HG03097 (cell line): ENCODE measurements at regions not wholly inside any gene's neighbourhood (a gene's known extent, or its start where the extent isn't known, plus 50 kb on each side); places are given as distances from the start of the nearest gene placed in this dataset.

Experiments
- ATAC-seq: cut with Tn5 transposase; IDR thresholded peaks from one replicate; pipeline ENCODE4 v1.9.1; 2021; ENCODE audit not compliant: unreplicated experiment, low FRiP score

DNA sequence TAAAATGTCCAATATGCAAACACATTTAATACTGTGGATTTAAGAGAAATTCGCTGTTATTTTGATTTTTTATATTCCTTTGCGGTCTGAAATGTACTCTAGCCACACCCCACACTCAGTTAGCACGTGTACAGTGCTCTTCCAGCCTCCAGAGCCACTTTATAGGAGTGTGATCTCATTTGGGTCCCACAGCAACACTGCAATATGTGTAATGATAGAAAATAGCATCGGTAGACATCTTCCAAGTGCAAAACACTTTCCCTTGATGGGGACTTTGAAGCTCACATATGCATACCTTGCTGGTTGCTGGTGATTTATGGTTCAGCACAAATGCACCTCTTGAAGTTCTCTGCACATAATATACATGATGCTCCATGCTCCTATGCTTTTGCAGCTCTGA is 148.3 kb downstream of the GAS1 start:
- no peak for ATAC-seq

DNA sequence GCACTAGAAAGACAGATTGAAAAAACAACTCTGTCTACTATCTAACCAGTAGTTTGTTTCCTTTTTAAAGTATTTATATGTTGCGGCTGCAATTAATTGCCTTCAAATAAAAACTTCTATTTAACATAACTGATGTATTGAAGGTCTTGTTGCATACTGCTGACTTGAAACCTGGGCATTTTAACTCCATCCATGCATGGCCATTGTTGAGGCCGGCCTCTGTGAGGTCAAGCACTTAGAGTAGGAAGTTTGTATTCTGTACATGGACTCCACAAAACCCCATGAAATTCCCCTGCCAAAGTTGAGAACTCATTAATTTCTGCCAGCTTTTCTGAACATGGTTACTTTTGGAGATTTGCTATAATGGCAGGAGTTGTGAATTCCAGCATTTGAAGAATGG is 150.6 kb downstream of the GAS1 start:
- no peak for ATAC-seq

DNA sequence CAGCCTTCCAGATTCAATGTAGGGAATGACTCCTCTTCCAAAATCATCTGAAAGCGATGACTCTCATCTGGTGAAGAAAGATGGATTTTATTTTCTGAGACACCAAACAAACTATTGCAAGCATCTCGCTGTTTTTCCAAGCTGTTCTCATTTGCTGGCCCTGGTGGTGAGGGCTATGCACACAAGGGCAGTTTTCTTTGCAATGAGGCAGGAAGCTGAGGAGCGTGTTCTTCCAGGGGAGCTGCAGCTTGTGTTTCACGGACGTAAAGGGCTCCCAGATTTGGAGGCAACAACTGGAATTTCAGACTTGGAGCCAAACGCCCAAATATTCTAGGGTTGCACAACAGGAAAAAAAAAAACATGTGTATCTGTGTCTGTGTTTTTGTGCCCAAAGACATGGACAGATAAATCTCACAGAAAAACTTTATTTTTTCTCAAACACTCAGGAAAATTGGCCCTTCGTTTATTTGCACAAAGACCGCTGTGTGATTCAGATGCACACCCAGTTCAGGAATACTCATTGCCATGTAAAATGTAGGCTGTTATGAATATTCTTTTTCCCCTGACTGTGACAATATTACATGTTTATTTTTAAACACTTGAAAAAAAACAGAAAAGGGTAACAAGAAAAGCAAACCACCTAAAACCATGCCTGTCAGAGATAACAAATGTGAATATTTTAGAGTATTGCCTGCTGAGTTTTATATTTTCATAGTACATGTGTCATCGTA is 151.3 kb downstream of the GAS1 start:
- ATAC-seq = no peak

DNA sequence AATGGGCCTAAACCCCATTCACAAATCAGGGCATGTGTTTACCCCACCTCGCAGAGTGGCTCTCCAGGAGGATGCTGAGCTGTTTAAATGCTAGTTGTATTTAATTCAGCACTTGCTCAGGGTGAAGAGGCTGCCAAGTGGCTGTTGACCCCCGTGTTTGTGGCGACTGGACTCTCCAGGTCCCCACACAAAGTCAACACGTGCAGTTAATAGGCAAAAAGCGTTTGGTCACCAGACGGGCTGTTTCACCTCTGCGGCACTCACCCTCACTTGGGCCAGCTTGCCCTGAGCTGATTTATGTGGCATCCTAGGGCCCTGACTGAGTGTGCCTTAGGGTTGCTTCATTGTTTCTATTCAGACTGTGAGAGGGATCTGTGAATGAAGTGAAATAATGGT is 152.3 kb downstream of the GAS1 start:
- ATAC-seq = no peak

DNA sequence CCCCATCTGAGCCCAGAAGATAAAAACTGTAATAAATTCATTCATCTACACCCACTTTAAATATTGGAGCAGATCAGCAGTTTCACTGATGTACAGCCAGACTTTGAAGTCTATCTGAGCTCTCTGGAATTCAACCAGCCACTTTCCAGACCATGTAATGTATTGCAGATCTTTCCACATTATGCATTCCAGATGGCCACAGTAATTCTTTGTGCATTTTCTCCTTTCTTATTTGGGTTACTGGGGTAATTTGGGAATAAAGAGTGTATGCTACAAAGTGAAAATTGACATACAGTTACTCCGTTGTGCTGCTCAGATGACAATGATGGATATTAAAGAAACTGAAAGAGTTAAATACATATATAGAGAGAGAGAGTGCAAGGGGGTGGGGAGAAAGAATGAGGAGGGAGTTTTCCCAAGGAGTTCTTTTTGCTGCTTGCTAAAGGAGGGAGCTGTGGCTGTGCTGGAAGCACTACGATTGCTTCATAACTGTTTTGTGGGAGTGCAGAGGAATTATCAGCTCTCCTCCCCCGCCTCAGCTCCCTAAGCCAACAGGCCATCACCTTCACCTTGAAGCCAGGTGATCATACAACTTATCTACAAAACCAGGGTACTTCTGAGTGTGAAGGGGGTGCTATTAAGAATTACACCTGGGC is 152.8 kb downstream of the GAS1 start:
- no peak for ATAC-seq

DNA sequence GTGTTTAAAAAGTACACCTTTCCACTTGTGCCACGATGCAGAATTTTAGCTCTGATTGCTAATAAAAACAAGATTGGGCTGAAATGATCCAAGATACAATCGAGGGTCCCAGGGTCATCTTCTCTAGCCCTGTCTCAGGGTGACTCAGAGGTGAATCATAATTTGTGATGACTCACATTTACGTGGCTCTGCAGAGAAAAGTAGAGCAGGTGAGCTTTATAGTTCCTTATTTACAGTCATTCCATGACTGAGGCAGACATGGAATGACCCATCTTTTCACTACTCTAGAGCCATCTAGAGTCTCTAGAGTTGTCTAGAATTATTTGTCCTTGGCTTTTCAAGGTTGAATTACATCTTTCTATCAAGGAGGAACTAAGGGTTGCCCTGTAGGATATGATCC is 155.2 kb downstream of the GAS1 start:
- no peak for ATAC-seq

DNA sequence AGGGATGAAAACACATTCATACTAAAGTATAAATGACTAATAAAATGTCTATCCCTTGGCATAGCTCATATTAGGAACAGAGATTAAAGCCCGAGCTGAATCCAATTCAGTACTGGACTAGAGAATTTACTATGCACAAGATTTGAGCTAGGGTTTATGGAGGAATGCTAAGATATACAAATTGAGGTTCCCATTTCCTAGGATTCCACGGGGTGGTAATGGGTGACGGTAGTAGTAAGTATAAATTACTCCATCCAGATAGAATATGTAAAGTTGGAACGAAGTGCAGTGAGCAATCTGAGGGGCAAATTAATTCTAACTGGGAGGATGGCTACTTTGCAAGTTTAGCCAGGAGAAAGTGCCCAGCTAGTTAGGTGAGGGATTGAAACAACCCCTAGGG is 156.5 kb downstream of the GAS1 start:
- no peak for ATAC-seq

DNA sequence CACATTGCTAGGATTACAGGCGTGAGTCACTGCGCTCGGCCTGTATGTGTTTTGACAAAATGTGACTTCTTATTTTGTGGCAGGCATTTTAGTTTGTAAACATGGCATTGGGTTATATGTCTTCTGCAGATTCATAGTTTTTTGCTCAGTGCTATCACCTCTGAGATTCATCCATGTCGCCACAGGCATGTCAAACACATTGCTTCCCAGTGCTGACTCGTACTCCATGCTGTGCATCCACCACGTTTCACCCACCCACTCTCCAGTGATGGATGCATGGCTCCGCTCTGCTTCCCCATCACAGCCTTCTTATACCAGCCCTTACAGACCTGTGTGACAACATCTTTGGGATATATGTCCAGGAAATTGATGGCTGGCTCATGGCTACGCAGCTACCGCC is 158.8 kb downstream of the GAS1 start:
- no peak for ATAC-seq

DNA sequence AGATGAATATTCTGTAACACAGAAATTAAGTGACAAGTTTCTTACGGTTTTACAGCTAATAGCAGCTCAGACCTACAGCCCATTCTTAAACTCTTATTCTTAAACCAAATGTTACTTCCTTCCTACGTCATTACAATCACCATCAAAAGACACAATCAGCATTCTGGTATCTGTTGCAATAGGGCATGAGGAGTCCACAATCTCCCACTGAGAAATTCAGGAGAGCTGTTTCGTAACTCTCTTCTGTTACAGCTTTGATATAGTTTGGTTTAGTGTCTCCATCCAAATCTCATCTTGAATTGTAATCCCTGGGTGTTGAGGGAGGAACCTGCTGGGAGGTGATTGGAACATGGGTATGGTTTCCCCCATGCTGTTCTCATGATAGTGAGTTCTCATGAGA is 163.4 kb downstream of the GAS1 start:
- ATAC-seq = no peak

DNA sequence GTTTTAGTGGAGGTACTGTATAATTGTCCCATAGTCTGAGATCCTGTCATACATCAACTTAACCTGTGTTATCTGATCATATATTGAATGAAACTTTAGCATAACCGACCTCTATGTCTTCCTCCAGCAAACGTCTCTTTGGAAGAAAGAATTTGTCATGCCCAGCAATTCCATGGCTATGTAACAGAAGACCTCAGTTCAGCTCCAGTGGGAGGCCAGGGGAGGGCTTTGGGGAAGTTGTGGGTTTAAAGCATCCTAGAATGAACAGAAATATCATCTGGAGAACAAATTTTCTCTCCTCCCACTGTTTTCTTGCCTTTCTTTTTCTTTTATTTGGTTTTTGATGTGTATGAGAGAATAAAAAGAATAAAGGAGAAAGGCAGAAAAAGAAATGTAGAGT is 164.5 kb downstream of the GAS1 start:
- ATAC-seq = no peak

DNA sequence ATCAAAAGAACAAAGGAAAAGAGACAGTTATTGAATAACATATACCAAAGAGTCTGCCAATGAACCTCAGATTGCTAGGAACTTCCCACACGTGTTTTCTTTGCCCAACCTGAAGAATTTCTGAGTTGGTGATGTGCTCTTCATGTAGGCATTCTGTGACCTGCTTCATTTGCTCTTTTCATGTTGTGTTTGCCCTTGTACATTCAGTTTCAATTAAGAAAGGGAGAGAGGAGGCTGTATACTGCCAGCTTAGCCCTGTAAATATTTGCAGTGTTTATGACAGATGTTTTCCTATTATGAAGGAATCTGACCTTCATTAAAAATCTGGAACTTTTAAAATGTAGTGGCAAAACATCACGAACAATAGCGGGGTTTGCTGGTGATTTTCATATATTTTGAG is 168.5 kb downstream of the GAS1 start:
- ATAC-seq = no peak

DNA sequence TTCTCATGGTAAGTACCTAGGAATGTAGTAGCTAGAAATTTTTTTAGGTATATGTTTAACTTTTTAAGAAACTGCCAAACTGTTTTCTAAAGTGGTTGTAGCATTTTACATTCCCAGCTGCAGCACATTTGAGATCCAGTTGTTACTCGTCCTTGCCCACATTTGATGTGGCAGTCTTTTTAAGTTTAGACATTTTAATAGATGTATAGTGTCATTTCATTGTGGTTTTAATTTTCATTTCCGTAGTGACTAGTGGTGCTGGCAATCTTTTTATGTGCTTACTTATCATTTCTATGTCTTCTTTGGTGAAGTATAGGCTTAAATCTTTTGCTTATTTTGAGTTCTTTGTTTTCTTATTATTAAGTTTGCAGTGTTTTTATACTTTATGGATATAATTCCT is 171.6 kb downstream of the GAS1 start:
- no peak for ATAC-seq

DNA sequence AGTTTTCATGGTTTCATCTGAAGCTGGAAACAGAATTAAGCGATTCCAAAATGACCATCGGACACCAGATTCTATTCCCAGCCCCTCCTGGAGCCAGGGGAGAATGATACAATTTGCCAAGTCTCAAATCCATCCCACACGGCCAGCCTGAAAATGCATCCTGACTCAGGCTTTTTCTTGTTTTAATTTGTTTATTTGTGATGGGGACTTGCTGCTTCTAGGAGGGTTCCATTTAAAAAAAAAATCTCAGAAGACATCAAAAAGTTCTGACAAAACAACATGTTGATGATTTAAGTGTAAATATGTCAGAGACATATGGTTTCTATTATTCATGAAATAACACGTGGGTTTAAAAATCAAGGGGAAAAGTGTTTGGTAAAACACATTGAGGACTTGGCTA is 173.2 kb downstream of the GAS1 start:
- ATAC-seq = no peak

DNA sequence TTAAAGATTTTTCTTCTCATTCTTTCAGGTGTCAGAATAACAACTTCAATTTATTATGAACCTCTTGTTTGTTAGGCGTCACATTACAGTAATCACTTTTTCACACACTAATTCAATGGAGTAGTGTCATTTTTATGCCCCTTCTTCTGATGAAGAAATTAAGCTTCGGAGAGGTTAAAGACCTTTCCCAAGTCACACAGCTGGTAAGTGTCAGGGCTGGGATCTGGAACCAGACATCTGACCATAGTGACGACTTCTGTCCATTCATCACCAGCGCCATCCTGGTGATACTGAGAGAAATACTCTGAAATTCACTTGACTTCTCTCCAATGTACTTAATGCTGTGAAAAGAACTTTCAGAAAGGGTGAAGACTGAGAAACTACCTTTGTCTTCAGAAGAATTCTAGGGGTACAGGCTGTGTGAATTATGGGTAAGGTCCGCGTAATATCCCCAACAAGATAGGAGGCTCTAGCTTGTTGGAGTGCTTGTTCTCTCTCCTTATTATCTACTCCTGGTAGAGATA is 173.8 kb downstream of the GAS1 start:
- ATAC-seq = no peak

DNA sequence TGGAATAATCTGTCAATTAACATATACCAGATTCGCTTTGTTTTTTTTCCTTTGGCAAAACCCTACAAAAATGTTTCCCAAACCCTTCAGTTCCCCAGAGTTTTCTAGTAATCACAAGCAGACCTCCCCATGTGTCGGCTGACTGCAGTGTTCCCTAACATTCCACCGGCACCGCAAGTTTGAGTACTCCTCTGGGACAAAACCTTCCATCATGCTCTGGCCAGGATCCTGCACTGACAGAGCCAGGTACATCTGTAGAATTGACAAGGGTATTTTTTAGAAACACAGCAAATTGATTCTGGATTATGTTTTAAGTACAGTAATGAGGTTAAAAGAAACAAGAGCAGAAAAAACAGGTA is 174.7 kb downstream of the GAS1 start:
- ATAC-seq = no peak

DNA sequence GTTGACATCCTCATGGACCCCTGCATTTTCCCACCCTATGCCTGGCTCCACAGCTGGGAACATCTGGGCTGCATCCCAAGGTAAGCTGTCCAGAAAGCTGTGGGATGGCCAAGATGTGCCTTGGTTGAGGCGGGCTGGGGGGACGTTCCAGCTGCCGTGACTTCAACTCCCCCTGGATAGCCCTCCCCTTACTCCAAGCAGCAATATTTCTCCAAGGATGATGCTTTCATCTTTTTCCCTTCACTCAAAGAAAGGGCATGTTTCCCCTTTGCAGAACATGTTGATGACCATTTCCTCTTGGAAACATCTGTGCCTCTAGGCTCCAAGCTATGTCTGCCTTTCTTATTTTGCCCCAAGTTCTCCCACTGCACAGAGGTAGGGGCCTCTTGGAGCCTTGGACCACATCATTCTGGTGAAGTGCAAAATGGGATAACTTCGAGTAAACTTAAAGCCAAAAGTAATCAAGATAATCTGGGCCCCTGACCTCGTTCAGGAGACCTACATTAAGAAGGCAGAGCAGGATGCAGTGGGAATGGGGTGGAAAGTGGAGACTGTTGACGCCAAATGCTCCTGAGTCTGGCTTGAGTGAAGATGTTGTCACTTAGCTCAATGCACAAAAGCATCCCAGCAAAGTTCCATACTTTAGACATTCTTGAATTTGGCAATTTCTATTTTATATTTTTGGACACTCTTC is 175.2 kb downstream of the GAS1 start:
- no peak for ATAC-seq

DNA sequence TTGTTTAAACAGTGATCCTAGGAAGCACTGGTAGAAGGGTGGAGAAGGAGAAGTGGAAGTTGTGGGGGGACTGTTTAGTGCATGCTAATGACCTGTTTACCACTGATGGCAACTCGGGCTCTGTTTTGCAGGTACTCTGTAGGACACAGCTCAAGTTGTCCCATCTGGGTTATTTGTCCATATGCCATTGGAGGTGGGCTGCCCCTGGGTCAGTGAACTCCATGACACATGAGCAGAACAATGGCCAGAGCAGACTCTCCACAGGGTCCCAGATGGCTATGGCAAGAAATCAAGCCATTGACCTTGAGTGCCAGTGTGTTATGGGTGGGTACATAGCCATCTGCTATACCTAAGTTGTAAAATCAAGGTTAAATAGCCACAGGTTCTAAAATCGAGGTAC is 175.9 kb downstream of the GAS1 start:
- ATAC-seq = no peak

DNA sequence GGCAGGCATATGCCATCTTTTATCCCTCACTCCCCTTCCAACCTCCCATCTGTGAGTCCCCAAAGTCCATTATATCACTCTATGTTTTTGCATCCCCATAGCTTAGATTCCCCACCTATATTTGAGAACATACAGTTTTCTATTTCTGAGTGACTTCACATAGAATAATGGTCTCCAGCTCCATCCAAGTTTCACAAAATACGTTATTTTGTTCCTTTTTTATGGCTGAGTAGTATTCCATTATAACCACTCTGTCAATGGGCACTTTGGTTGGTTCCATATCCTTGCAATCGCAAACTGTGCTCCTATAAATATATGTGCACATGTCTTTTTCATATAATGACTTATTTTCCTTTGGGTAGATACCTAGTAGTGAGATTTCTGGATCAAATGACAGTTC is 178.6 kb downstream of the GAS1 start:
- no peak for ATAC-seq

DNA sequence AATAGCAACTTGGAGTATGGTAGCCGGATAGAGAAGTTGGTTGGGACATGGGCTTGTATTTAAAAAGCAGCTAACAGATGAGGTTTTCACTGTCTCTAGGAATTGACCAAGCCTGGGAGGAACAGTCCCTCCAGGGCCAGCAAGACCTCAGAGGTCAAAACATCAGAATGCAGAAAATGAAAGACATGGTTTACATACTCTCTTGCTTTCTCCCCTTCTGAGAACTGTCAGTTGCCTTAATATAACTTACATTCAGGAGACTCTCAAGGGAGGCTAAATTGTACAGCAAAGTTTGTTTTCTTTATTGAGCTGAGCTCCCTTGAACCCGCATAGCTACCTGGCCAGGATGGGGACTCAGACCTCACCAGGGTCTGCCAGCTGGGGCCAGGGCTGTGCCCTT is 179.3 kb downstream of the GAS1 start:
- no peak for ATAC-seq

DNA sequence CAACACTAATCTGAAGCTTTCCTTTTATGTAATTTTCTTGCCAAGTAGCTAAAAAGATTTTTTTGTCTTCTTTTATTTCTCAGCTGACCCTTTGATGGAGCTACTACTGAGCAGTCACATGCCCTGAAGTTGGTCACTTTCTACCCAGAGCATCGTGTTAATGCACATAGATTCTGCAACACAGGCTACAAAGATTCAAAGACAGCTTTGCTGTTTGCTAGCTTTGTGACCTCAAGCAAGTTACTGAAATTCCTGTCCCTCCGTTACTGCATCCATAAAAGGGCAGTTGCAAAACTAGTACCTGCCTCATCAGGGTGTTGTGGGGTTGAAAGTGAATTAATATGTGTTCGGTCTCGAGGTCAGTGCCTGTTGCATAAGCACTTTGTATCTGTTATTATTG is 179.9 kb downstream of the GAS1 start:
- ATAC-seq = no peak

DNA sequence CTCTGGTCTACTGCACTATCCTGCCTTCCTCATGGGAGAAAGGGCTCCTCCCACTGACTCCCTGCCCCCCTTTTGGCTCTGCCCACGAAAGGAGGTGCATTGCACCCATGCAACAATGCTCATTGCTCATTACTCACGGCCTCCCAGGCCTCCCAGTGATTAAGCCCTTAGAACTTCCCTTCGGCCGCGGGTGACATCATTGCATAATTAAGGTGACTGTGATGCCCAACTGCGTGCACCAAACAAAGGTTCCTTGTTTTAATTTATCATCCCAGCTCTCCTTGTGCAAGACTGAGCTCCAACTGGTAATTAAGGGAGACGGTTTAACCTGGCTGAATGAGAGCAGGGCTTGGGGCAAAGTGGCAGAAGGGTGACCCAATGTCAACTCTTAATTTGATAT is 180.4 kb downstream of the GAS1 start:
- ATAC-seq = no peak

DNA sequence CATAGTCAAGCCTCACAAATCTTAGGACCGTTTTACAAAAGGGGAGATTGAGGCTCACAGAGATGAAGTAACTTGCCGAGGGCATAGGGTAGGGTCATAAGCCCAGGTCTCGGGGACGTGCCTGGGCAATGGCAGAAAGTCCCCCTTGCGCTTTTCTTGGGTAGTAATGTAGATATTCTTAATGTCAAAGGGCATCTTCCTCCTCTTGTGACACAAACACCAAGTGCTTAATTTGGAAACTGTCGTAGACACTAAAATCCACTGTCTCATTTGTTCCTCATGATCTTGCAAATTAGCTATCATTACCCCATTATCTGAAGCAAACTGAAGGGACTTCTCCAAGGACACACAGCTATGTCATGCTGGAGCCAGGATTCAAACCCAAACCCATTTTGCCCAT is 180.8 kb downstream of the GAS1 start:
- no peak for ATAC-seq
